ENCODE measurements at regions not wholly inside any gene's neighbourhood (a gene's known extent, or its start where the extent isn't known, plus 50 kb on each side); places are given as distances from the start of the nearest gene placed in this dataset.

DNA sequence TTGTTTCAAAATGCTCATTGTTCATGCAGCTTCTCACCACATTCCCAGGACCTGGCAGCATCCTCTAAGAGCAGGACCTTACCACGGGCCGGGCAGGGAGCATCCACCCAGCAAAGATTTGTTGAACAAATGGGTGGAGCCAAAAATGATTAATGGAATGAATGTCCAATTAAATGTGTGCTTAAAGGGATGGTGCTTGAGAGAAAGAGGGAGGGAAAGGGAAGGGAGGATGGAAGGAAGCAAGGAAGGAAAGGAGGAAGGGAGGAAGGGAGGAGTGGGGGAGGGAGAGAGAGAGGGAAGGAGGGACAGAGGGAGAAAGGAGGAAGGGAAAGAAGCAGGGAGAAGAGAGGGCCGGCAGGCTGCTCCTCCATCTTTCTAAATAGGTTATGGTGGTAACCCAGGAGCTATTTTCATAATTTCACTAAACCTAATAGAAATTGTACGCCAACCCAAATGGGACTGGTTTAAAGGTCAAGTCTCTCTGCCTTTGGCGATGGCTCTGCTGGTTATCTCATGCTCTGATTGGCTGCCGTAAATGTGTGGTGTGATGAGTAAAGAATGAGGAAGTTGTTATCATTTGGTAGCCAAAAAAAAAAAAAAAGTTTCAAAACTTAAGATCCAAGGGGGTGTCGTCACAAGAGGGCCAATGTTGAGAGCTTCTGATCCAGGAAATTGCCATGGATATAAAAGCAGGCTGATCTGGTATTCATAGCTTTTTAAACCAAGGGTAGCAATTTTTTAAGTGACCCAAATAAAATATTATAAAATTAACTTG, 126.7 kb upstream of the FOXF1 start:
- peak; percentile 84 for DNase-seq (ENCODE audit: extremely low read depth, low read depth)

DNA sequence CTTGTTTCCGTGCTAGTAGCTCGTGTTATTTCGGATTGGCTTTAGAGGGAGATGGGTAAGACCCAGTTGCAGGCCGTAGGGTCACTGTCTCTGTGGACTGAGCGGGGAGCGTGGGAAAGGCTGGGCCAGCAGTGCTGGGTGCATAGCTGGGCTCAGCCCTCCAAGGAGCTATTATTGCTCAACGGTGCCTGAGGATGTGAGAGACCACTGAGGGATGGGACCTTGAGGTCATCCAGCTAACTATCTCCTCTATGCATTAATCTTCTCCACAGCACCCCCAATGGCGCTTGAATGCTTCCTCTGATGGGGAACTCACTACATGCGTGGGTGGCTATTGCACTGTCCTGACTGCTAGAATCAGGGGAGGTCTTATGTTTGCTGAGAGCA, 126.1 kb upstream of the FOXF1 start:
- peak; percentile 57 for DNase-seq (ENCODE audit: extremely low read depth, low read depth)

DNA sequence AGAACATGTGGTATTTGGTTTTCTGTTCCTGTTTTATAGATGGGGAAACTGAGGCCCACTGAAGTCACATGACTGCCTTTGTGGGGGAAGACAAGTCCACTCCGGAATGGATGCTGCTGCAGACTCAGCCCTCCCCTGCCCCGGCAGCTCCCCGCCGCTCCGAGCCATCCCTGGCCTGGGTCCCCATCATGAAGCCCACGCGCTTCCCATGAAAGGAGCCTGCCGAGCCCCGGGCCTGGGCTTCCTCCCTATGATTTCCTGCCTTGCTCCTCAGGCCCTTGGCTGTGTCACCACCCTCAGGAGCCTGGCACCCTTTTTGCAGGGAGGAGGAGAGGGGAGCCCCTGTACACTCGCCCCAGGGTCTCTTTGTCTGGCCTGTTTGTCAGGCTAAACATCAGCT, 125.3 kb upstream of the FOXF1 start:
- DNase-seq (ENCODE audit: extremely low read depth, low read depth) = no peak

DNA sequence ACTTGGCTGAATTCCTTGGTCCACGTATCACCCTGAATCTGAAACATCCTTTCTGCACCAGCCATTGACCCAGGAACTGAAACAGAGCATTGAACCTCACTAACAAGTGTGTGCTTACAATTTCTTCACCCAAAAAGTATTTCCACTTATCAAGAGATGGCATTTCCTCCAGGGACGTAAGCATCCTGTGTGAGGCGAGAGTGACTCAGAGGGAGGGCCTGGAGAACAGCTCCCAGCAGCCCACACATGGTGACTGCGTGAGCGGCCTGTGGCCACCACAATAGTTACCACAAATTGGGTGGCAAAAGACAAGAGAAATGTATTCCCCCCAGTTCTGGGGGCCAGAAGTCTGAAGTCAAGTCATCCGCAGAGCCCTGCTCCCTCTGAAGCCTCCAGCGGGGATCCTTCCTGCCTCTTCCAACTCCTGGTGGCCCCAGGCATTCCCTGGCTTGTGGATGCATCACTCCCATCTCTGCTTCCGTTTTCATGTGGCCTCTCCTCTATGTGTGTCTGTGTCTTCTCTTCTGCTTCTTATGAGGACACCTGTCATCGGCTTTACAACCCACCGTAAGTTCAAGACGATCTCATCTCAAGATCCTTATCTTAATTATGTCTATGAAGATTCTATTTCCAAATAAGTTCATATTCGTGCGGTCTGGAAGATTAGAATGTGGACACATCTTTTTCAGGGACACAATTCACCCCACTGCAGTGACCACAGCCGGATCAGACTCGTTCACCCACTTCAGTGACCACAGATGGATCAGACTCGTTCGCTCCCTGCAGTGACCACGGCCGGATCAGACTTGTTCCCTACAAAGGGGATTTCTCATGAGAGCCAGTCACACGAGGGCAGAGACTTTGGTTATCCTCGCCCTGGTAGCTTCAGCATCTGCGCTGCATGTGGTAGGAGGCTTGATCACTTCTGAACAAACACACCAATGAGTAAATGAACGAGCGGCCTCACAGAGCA, 122.6 kb upstream of the FOXF1 start:
- DNase-seq (ENCODE audit: extremely low read depth, low read depth) = peak; percentile 96

DNA sequence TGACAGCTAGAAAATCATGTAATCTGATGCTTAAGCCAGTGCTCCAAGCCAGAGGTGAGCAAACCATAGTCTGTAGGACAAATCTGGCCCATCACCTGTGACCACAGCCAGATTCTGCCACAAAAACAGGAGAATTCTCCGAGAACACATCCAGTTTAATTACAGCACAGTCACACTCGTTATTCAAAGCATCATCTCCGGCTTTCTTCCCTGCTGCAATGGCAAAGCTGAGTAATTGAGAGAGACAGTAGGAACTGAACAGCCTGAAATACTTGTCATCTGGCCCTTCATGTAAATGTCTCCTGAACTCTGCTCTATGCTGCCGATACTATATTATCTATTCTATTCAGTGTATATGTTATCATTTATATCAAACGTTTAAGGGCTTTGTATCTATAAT, 121.4 kb upstream of the FOXF1 start:
- peak; percentile 30 for DNase-seq (ENCODE audit: extremely low read depth, low read depth)

DNA sequence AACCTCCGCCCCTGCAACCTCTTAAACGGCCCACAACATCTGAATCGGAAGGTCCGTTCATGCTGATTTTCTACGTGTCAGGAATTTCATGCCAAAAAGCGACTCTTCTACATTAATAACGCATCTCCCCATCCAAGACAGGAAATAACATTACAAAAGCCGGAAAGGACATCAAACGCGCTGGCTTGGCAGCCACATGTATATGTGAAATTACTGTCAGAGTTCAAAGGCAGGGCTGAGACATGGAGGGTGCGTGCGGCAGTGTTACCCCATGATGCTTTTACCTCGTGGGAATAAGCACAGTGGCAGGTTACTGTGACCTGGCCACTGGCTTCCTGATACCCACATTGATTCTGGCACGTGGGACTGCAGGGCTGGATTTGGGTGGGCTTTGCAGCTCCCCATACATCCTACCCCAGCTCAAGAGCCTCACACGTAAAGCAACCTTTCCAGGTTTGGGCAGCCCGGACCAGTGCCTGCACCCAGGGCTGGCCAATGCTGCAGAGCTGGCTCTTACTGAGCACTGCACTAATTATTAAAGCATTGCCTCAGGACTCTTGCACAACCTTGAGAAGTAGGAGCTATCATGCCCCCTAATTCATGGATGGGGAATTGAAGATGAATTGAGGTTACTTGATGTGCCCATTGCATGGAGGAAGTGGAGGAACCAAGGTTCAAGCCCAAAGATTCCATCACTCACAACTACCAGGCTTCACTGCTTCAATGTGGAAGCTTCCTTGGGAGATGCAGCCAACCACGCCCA, 120.6 kb upstream of the FOXF1 start:
- DNase-seq (ENCODE audit: extremely low read depth, low read depth) = peak; percentile 88

DNA sequence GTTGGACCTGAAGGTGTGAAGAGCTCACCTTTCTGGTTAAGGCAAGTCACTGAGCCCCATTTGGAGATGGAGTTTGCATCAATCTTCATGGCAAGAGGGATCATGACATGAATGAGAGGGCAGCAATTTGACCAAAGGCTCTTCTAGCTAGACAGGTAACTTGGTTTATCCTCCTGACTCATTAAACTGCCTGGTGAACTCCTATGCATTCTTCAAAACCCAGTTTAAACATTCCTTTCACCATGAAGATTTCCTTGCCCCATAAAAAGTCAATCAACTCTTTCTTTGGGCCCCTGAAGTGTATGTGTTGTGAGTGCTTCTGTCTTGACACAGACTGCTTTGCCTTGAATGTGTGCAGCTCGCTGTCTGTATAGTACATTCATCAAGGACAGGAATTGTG, 120.0 kb upstream of the FOXF1 start:
- no peak for DNase-seq (ENCODE audit: extremely low read depth, low read depth)

DNA sequence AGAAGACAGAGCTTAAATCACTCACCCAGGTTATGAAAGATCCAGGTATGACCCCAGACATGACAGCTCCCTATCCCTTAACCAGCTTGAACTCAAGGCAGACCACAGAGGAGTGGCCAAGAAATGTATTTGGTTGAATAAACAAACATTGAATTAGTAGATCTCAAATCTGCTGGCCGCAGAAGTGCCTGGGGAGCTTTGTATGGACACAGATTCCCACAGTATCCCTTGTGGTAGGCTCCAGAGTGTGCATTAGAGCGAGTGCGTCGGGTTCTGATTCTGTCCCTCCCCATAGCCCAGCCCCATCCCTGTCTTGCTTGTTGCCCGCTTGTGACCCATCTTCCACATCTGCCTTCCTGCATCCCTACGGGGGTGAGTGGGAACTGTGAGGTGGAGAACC, 118.8 kb upstream of the FOXF1 start:
- DNase-seq (ENCODE audit: extremely low read depth, low read depth) = peak; percentile 69

DNA sequence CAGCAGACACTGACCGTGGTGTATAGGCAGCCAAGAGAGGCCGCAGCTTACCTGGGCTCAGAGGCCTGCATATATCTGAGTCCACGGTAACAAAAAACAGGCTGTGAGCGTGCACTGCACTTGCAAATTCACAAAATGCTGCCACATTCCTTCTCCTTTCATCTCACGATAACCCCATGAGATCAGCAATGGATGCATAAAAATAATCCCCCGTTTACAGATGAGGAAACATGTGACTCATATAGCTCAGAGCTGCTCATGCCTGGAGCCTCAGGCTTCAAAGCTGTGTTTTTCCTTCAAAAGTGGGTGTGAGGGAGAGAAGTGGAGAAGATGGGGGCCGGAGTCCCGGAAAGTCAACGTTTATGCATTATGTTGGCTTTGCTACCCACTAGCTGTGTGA, 118.3 kb upstream of the FOXF1 start:
- peak; percentile 89 for DNase-seq (ENCODE audit: extremely low read depth, low read depth)

DNA sequence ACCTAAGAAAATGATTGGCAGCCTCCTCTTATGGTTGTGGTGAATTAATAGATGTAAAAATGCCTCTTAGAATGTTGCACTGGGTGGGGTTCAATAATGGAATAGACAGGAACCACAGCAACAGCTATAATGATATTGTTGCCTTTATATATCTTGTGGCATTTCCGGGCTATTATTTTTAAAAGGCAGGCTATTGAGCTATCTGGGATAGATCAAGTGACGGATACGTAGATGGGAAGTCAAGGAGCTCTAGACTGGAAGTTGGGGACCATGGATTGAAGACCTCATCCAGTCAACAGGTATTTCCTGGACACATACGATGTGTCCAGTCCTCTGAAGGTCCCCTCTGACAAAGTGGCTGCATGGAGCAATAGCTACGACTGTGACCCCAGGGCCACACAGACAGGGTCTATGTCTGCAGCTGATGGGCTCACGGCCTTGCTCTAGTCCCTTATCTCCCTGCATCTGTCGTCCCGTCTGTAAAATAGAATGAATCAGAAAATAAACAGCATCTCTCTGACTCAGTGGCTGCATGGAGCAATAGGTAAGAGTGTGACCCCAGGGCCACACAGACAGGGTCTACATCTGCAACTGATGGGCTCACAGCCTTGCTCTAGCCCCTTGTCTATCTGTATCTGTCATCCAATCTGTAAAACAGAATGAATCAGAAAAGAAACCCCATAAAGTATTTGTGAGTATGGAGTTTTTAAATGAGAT, 117.7 kb upstream of the FOXF1 start:
- DNase-seq (ENCODE audit: extremely low read depth, low read depth) = peak; percentile 76

DNA sequence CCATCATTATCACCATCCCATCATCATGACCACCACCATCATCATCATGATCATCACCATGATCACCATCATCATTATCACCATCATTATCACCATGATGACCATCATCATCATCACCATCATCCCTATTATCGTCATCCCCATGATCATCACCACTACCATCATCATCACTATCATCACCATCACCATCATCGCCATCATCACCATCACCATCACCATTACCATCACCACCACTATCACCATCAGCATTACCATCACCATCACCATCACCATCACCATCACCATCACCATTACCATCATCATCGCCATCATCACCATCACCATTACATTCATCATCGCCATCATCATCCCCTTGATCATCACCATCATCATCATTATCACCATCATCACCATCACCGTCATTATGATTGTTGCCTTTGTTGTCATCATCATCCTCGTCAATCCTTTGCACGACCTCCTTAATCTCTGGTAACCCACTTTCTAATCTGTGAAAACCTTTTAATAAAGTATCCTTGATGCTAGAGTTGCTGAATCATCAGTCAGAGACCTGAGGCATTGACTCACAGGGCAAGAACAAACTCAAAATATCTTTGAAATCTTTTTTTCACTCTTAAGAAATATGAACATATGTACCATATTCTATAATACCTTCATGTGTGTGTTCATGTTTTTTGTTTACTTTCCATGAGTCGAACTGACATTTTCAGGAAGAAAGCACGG, 116.3 kb upstream of the FOXF1 start:
- DNase-seq (ENCODE audit: extremely low read depth, low read depth) = no peak

DNA sequence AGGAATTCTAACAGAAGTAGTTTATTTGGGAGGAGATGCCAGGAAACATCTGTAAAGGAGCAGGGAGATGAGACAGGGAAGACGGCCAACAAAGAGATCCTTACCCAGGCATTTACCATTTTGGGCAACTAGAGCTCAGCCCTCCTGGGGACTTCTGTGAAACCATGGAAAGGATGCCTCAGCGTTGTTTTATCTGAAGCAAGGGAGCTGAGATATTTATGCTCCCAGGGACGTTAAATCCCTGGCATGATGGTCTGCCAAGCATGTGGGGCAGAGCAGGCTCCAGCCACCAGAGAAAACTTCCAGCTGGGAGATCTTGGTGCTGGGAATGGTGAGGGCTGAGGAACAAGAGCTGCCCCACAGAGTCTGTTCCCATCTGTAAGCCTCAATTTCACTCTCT, 114.8 kb upstream of the FOXF1 start:
- no peak for DNase-seq (ENCODE audit: extremely low read depth, low read depth)

DNA sequence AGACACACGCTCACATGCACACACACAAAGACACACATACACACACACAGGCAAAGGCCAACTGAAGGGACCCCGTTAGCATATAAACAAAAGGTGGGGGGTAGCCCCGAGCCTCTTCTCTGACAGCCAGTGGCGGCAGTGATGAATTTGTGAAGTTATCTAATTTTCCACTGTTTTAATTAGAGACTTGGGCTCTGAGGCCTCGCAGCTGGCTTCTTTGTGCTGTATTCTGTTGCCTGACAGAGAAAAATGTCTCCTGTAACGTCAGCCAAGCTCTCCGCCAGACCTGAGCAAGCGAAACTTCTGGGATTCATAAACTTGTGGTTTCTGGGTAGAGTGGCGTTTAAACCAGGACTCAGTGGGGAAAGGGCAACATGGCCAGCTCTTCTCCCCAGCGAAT, 113.9 kb upstream of the FOXF1 start:
- DNase-seq (ENCODE audit: extremely low read depth, low read depth) = no peak

DNA sequence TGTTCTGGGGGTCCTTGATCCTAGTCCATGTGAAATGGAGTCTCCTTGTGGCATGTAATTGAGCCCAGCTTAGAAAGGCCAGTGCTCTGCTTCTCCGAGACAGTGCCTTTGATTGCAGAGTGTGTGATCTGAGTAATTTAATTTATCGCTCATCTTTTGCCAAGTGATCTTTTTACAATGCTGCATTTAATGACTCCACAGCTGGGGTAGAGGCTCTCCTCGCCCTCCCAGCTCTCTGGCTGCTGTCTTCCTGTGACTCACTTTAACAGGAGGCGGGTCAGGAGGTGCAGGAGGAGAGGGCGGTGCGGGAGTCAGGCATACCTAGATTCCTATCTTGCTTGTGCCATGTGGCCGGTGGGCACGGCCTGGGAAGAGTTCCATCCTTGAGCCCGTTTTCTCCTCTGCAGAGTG, 113.4 kb upstream of the FOXF1 start:
- DNase-seq (ENCODE audit: extremely low read depth, low read depth) = peak; percentile 39

DNA sequence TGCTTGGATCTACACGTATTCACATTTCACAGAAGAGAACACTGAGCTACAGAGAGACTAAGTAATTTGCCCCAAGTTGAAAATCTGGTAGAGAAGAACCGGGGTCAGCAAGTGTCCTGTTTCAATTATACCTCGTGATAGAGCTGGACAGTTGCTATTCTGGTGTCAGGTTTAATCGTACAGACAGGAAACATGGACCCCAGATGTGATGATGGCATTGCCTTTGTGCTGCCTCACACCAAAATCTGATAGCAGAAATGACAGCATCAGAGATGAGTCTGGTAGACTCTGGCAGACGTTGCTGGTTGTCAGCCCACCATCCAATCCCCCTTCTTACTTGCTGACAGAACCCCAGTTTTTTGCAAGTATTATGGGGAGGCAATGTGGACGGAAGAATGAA, 112.1 kb upstream of the FOXF1 start:
- DNase-seq (ENCODE audit: extremely low read depth, low read depth) = no peak

DNA sequence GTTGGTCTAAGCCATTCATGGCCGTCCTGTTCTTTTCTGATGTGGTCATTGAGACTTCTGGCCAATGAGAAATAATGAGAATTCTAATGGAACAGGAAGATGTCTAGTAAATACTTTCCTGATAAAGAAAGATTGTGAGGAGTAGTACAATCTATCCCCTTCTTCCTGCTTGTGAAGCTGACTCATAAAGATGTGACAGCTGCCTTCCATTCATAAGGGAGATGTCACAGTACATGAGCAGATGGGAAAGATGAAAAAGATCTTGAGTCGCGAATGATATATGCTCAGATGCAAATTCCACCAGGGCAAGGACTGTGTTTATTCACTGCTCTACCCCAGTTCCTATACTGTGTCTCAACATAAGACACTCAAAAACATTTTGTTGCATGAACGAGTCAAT, 111.7 kb upstream of the FOXF1 start:
- no peak for DNase-seq (ENCODE audit: extremely low read depth, low read depth)

DNA sequence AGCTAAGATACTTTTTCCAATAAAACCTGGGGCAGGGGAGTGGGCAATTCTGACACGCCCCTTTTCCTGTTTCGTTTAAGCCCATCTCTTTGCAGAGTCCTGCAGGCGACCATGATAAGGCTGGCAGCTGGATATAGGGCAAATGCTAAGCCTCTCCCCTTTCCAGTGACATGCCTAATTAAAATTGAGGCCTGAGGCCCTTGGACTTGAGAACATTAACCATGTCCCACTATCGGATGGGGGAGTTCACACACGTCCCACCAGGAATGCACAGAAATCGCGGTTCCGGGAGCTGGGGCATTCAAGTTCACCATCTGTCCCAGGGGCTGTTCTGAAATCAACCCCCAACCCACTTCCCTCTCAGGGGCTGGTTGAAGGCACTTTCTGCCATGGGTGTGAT, 109.2 kb upstream of the FOXF1 start:
- DNase-seq (ENCODE audit: extremely low read depth, low read depth) = no peak

DNA sequence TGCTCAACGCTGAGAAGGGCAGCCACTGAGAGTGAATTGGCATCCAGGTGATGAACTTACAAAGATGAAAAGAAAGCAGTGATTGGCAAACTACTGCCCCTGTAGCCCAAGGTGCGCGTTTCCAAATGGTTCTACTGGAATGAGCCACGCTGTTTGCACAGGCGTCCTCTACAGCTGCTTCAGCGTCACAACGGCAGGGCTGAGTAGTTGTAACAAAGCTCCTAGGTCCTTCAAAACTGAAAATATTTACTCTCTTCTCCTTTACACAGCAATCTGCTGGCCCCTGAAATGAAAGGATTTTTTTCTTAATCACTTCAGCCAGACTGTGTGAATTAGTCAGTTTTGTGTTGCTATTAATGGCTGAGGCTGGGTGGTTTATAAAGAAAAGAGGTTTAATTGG, 107.2 kb upstream of the FOXF1 start:
- no peak for DNase-seq (ENCODE audit: extremely low read depth, low read depth)

DNA sequence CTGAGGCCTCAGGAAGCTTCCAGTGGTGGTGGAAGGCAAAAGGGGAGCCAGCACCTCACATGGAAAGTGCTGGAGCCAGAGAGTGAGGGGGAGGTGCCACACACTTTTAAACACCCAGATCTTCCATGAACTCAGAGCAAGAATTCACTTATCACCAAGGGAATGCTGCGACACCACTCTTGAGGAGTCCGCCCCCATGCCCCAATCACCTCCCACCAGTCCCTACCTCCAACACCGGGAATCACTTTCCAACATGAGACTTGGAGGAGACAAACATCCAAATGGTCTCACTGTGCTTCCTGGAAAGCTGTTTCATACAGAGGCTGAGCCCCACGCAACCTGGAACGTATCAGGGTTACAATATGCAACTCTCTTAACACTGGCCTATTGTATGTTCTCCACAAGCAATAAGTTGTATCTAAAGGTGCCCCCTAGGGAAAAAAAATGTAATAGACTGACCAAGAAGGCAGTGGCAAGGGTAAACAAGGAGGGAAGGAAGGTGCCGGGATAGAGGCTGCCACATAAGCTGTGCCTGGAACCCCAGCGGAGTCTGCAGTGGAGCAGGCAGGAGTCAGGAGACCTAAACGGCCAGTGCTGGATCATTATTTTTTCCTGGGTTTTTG, 106.7 kb upstream of the FOXF1 start:
- DNase-seq (ENCODE audit: extremely low read depth, low read depth) = no peak
